GM18870 (cell line): ENCODE measurements at regions not wholly inside any gene's neighbourhood (a gene's known extent, or its start where the extent isn't known, plus 50 kb on each side); places are given as distances from the start of the nearest gene placed in this dataset.
"Not testable (repeated sequence)": the region's sequence is repeated elsewhere in the genome, so short reads cannot be mapped to it uniquely, and the experiment has no call there.

Source experiments
- ATAC-seq: cut with Tn5 transposase; IDR thresholded peaks from one replicate; pipeline ENCODE4 v1.9.1; 2021; ENCODE audit warnings: moderate library complexity; ENCODE audit not compliant: unreplicated experiment

DNA sequence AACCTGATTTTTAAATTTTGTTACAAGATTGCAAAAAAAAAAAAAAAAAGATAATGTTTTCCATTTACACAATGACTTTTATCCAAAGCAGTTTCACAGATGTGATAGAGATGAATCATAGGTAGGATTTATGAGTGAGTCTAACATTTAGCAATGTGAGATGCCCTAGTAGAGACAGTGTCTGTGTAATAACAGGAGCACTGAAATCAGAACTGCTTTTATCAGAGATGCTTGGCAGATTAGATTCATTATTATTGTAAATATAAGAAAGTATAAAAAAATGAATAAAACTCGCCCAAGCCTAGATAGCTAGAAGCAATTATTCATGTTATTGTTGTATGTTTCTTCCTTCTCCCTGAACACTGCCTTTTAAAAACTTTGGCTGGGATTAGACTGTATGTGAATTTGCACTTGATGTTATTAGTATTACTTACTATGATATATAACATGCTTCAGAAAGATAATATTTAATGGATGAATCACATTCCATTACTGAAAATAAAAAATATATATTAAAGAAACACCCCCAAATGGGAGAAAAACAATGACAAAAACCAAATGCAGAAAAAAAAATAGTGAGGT is 567.3 kb upstream of the KLF4 start:
- no peak for ATAC-seq

DNA sequence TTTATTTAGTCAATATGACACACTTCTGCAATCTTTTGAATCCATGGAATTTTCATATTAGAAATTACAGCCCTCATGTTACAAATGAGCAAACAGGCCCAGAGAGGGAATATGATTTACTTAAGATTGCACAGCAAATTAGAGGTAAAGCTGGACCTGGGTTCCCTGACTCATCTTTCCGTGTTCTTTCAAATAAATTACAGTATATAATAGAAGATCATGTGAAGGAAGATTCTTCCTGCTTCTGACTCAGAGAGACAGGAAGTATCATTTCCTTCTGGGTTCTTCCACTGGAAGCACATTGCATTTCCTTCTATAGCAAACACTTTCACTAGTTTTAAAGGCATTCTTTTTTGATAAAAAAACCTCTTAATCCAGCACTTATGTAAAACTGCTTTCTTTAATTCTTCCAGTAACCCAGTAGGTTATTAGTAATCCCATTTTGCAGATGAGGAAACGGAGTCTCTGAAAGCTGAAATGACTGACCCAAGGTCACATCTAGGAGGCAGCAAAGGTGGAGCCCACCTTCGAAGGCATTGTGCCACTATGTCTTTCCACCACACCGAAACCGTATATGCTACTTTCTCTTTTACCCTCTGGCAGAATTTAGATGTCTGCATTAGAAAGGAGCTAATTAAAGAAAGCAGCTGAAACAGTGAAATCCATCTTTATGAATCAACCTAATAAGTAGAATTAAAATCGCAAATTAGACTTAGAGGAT is 566.7 kb upstream of the KLF4 start:
- no peak for ATAC-seq

GRCh38 chr9:108054131-108054630 is 564.6 kb upstream of the KLF4 start:
- no peak for ATAC-seq

- ATAC-seq: no peak
Observed at GRCh38 chr9:108053555-108054061, 564.0 kb upstream of the KLF4 start.

DNA sequence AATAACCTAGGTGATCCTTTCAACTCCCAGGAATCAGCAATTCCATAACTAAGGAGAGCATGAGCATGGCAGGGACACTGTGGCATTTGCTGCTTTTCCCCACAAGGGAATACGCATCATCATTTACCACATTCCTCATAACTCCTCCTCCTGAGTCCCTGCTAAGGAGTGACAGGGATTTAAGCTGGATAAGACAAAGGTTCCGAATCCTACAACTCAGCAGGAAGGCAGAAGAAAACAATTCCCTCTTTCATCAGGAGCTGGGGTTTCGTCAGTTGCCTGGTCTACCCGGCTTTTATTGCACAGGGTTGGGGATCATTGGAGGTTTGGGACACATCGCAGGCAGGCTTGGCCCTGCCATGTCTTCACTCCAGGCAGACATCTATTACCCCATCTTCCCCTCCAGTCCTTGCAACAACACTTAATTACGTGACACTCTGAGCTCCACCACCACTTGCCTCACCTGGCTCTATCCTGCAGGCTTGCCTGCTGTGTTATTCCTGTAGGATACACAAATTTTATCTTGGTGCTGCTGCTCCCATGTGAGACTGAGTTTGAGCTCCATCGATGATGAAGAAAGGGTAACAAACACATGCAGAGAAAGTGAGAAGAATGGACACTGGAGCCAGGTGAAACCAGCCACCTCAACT is 563.0 kb upstream of the KLF4 start:
- no peak for ATAC-seq

DNA sequence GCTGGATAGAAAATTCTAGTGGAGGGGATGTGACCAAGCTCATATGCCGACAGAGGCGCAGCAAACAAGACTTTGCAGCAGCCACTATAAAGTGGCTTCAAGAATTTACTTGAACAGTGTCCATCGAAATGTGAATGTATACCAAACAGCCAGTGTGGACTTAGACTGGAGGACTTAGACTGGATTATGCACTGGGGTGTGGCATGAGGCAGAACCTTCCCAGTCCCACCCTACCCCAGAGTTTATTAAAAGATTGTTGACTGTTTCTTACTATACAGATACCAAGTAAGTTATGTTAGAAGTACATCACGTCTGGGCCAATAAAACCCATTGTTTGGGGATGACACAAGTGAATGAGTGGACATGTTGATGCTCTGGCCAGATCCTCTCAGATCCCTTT is 561.3 kb upstream of the KLF4 start:
- ATAC-seq: no peak

DNA sequence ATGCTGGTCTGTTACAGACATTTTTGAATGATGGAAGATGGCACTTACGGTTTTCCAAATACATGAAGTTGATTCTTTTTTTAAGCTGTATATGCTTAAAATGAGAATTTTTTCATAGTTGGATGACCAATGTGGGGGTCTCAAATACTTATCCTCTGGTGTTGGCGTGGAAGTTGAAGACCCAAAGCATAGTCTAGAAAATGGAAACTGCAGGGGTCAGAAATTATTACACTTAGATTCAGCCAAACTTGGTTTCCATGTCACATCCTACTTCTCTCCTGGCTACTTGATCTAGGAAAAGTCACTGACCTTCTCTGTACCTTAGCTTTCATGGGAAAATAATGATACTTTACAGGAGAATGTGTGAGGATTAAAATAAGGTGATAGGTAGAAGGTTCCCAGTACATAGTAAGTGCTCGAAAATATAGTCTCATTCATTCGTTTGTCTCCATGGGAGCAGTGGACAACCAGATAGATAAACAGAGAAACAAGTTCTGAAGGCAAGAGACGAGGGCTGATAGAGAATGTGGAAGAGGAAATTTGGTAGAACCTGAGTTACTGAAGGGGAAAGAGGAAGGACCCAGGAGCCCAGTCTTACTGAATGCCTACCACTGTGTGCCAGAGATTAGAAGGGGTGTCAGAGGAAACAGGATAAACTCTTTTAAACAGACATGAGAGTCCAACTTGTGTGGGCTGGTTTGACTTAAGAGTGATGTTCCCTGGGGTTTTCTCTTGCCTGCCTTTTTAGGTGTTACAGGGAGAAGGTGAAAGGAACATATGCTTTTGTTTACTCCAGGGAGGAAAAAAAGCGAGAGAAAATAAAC is 560.3 kb upstream of the KLF4 start:
- ATAC-seq: no peak

DNA sequence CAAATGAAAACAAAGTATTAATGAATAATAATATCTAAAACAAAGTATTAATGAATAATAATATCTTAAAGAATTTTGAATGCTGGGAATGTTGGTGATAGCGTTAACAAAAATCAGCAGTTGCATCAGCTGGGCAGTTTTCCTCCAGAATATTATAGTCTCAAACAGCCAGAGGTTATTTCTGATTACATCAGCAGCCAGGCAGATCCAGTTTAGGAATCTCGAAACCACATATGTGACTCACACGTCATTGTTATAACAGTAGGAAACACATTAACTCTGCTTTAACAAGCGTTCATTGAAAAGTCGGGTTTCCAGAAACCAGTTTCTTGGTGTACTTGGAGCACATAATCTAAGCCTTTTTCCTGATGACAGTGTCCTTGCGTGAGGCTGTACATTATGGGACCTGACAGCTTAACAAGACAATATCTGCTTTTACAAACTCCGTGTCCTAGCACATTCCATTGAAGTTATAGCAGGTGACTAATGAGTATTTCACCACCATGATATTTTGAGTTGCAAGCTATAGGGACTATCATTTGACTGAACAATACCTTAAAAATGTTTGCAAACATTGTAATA is 559.5 kb upstream of the KLF4 start:
- no peak for ATAC-seq

DNA sequence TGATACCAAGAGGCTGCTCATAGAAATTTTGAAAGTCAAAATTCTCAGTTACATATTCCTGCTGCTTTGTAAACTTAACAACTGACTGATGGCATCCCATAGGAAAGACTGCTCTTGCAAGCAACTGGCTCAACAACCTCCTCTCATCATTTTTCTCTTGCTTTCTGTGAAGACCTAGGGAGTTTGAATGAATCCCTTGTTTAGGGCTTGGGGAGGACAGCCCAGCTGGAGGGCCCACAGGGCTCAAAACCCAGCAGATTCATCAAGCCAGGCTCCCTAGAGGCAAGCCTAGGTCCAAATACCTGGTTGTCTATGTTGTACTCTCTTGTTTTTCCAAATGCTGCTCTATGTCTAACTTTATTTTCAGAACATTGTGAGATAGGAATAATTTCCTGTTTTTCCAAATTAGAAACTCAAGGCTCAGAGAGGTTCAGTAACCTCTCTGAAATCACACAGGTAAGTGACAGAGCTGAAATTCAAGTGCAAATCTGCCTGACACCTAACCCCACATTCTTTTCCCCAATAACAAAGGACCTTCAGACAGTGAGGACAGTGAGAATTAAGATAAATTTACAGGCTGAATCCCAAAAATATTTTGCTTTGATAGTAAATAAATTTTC is 558.9 kb upstream of the KLF4 start:
- ATAC-seq: no peak

DNA sequence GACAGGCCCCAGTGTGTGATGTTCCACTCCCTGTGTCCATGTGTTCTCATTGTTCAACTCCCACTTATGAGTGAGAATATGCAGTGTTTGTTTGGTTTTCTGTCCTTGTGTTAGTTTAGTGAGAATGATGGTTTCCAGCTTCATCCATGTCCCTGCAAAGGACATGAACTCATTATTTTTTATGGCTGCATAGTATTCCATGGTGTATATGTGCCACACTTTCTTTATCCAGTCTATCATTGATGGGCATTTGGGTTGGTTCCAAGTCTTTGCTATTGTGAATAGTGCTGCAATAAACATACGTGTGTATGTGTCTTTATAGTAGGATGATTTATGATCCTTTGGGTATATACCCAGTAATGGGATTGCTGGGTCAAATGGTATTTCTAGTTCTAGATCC is 558.2 kb upstream of the KLF4 start:
- ATAC-seq: not testable (repeated sequence)

DNA sequence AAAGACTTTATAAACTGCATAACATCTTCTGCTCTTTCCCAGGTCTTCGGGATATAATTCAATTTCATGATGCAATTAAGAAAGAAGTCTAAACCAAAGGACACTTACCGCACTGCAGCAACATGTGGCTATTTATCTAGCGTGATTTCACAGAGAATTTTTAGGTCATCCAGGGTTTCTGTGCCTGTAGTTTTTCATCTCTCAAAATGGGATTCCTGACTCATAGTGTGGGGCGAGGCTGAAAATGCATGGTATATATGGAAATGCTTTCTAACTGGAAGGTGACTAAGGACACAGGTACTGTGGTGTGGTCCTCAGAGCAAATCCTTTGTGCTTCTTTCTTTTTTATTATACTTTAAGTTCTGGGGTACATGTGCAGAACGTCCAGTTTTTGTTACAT is 557.7 kb upstream of the KLF4 start:
- ATAC-seq: no peak

DNA sequence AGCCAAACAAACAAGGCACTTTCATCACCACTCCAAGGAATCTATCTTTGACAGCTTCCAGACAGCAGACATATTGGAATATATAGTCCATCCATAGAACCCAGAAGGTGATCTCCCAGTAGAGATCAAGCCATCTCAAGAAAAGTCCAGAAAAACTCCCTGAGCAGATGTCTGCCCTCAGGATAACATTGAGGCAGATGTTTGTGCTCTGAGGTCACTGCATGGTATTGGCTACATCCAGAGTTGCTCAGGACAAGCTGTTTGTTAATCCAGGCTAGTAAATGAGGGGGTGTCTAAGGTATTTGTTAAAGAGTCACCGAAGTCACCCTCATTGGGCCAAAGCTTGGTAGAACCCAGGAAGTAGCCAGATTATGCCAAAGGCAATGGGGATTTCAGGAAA is 556.3 kb upstream of the KLF4 start:
- no peak for ATAC-seq

DNA sequence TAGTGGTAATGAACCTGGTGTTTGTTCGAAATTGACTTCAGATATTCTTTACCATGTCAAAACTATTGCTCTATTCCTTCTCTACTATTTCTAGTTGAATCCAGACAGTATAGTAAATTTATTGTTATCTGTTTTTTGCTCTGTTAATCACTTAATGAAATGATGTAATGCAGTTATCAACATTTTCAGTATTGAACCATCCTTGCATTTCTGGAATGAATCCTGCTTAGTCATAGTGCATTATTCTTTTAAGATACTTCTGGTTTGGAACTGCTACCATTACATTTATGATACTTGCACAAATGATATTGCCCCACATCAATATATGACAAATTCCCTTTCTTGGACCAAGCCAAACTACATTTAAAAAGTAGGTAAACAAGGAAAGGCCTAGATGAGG is 554.0 kb upstream of the KLF4 start:
- ATAC-seq: no peak

DNA sequence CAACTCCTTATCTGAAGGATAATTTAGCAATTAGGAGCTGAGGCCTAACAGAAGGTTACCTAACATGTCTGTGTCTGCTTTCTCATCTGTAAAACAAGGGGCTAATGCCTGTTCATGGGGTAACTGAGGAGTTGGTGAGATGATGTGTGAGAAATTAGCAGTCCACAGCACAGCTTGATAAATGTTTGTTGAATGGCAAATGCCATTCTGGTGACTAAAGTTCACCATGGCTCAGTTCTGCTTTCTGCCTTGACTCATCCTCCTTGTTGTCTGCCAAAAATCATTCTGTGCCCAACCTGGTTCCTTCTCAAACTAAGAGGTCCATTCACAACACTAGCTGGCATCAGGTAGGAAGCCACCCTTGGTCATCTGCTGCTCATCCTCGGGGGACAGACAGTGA is 552.0 kb upstream of the KLF4 start:
- no peak for ATAC-seq

GRCh38 chr9:108040783-108041182 is 551.2 kb upstream of the KLF4 start:
- ATAC-seq: no peak

- no peak for ATAC-seq
Observed at GRCh38 chr9:108039493-108039892, 549.9 kb upstream of the KLF4 start.

GRCh38 chr9:108039012-108039411 is 549.4 kb upstream of the KLF4 start:
- ATAC-seq: no peak

DNA sequence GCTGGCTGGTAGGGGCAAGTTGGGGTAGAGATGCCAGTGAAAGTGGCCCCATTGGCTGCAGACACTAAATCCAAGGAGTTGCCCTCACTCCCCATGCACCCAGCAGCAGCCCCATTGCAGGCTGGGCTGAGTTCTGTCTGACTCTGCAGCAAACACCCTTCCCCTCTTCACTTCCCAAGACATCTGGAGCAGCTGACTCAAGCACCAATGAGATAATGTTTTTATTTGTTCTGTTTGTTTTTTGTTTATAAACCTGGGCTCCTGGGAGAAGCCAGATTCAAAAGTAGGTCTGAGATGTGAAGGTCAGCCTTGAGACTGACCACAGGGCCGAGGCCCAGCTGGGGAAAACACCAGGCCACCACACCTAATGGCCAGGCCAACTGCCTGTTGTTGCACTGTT is 545.9 kb upstream of the KLF4 start:
- ATAC-seq: no peak

GRCh38 chr9:108033976-108034964 is 544.7 kb upstream of the KLF4 start:
- ATAC-seq: no peak
